ENCODE measurements at regions not wholly inside any gene's neighbourhood (a gene's known extent, or its start where the extent isn't known, plus 50 kb on each side); places are given as distances from the start of the nearest gene placed in this dataset.

GRCh38 chr1:194133152-194133551, 946.7 kb upstream of the B3GALT2 start:
- CTCF ChIA-PET, result no interaction called here

GRCh38 chr1:194118086-194118485, 931.7 kb upstream of the B3GALT2 start:
- H3K27ac ChIP-seq, result no peak overlapping the region
- no peaks in the 10 kb centered on the region for H4K20me1 ChIP-seq (ENCODE audit: insufficient read depth)
- no TSS peak for BruUV-seq (replicated peaks)
- H3K4me1 ChIP-seq (replicated peaks; ENCODE audit: insufficient read depth), result no peaks in the 10 kb centered on the region
- ChIA-PET CTCF (no interaction called here), POLR2A (ENCODE audit: unreplicated experiment) (no interaction called here)
- no peak overlapping the region for H3K4me3 ChIP-seq
- intact Hi-C loops (cut with micrococcal nuclease; ENCODE audit: unreplicated experiment), result no loop called here
- no peaks in the 10 kb centered on the region for H3K79me2 ChIP-seq (ENCODE audit: low read depth)
- no peak overlapping the region for H2AFZ ChIP-seq
- H3K36me3 ChIP-seq (ENCODE audit: low read depth), result no peaks in the 10 kb centered on the region
- H3K27me3 ChIP-seq (ENCODE audit: insufficient read depth, low read depth), result no peaks in the 10 kb centered on the region
- no peak for DNase-seq
- no peaks in the 10 kb centered on the region for H3K9me2 ChIP-seq (ENCODE audit: insufficient read depth)
- no peaks in the 10 kb centered on the region for H3K9me3 ChIP-seq (ENCODE audit: insufficient read depth, low read depth)
- no peak for TF ChIP-seq EZH2 (IDR thresholded peaks at IDR 0.05; ENCODE audit: low read depth)
- TF ChIP-seq CTCF (conservative IDR thresholded peaks at IDR 0.05), result no peak
- H3K4me2 ChIP-seq, result no peak overlapping the region
- no peaks in the 10 kb centered on the region for H3F3A ChIP-seq (ENCODE audit: insufficient read depth, low read depth)

More at GRCh38 chr1:194133152-194133551, 946.7 kb upstream of the B3GALT2 start:
- Histone ChIP-seq H3K27ac (no peak overlapping the region), H3K4me3 (no peak overlapping the region), H3K27me3 (ENCODE audit: insufficient read depth, low read depth) (no peaks in the 10 kb centered on the region), H3K9me2 (ENCODE audit: insufficient read depth) (no peaks in the 10 kb centered on the region; the same call in 1 of the 2 replicates), H3K9me3 (ENCODE audit: insufficient read depth, low read depth) (no peaks in the 10 kb centered on the region), H4K20me1 (ENCODE audit: insufficient read depth) (no peaks in the 10 kb centered on the region), H2AFZ (no peak overlapping the region), H3K4me2 (no peak overlapping the region), H3F3A (ENCODE audit: insufficient read depth, low read depth) (no peaks in the 10 kb centered on the region), H3K4me1 (replicated peaks; ENCODE audit: insufficient read depth) (no peaks in the 10 kb centered on the region), H3K79me2 (ENCODE audit: low read depth) (no peaks in the 10 kb centered on the region), H3K36me3 (ENCODE audit: low read depth) (no peaks in the 10 kb centered on the region)
- no peak for DNase-seq
- BruUV-seq (replicated peaks), result no TSS peak
- intact Hi-C loops (cut with micrococcal nuclease; ENCODE audit: unreplicated experiment), result no loop called here
- TF ChIP-seq CTCF (conservative IDR thresholded peaks at IDR 0.05), result no peak
- TF ChIP-seq EZH2 (IDR thresholded peaks at IDR 0.05; ENCODE audit: low read depth), result no peak
- POLR2A ChIA-PET (ENCODE audit: unreplicated experiment), result no interaction called here

- H3K36me3 ChIP-seq (ENCODE audit: low read depth), result no peaks in the 10 kb centered on the region
- H3K4me2 ChIP-seq, result no peak overlapping the region
- DNase-seq, result no peak
Measured at GRCh38 chr1:194117582-194117981, 931.2 kb upstream of the B3GALT2 start.

More at GRCh38 chr1:194117582-194117981, 931.2 kb upstream of the B3GALT2 start:
- no peak overlapping the region for H3K27ac ChIP-seq
- POLR2A ChIA-PET (ENCODE audit: unreplicated experiment), result no interaction called here
- intact Hi-C loops (cut with micrococcal nuclease; ENCODE audit: unreplicated experiment), result no loop called here
- H3F3A ChIP-seq (ENCODE audit: insufficient read depth, low read depth), result no peaks in the 10 kb centered on the region
- no TSS peak for BruUV-seq (replicated peaks)
- no peaks in the 10 kb centered on the region for H4K20me1 ChIP-seq (ENCODE audit: insufficient read depth)
- TF ChIP-seq EZH2 (IDR thresholded peaks at IDR 0.05; ENCODE audit: low read depth), result no peak
- TF ChIP-seq CTCF (conservative IDR thresholded peaks at IDR 0.05), result no peak
- H2AFZ ChIP-seq, result no peak overlapping the region
- no peaks in the 10 kb centered on the region for H3K79me2 ChIP-seq (ENCODE audit: low read depth)
- no peaks in the 10 kb centered on the region for H3K4me1 ChIP-seq (replicated peaks; ENCODE audit: insufficient read depth)
- H3K9me3 ChIP-seq (ENCODE audit: insufficient read depth, low read depth), result no peaks in the 10 kb centered on the region
- H3K4me3 ChIP-seq, result no peak overlapping the region
- no peaks in the 10 kb centered on the region for H3K27me3 ChIP-seq (ENCODE audit: insufficient read depth, low read depth)
- no peaks in the 10 kb centered on the region for H3K9me2 ChIP-seq (ENCODE audit: insufficient read depth)
- CTCF ChIA-PET, result no interaction called here

Data from PC-9 (cell line).